PFSK-1 (cell line): ENCODE measurements at regions not wholly inside any gene's neighbourhood (a gene's known extent, or its start where the extent isn't known, plus 50 kb on each side); places are given as distances from the start of the nearest gene placed in this dataset.

ENCODE experiments used
- POLR2AphosphoS5 ChIP-seq: IDR thresholded peaks from 2 replicates; pipeline ENCODE4 v1.6.1; 2012; ENCODE audit warnings: low read depth, mild to moderate bottlenecking, control low read depth, low read length, moderate library complexity
- SIN3A ChIP-seq: IDR thresholded peaks from 2 replicates; pipeline ENCODE4 v1.6.1; 2012; ENCODE audit warnings: mild to moderate bottlenecking, low read length, moderate library complexity, borderline replicate concordance; ENCODE audit not compliant: insufficient read depth
- TAF1 ChIP-seq: IDR thresholded peaks from 2 replicates; pipeline ENCODE4 v1.6.1; 2012; ENCODE audit warnings: low read length, control low read depth, borderline replicate concordance; ENCODE audit not compliant: insufficient read depth
- TF ChIP-seq, protein P1 (sequence below), 2 experiments: IDR thresholded peaks; 2 replicates each; pipeline versions ENCODE4 v1.6.1 to v1.8.0; 2011 to 2012; ENCODE audit warnings: low read depth in 2 of 2, low read length in 2 of 2, control low read depth in 1 of 2, inconsistent platforms in 1 of 2, mild to moderate bottlenecking in 1 of 2, moderate library complexity in 1 of 2; ENCODE audit not compliant: insufficient read depth in 1 of 2

DNA sequence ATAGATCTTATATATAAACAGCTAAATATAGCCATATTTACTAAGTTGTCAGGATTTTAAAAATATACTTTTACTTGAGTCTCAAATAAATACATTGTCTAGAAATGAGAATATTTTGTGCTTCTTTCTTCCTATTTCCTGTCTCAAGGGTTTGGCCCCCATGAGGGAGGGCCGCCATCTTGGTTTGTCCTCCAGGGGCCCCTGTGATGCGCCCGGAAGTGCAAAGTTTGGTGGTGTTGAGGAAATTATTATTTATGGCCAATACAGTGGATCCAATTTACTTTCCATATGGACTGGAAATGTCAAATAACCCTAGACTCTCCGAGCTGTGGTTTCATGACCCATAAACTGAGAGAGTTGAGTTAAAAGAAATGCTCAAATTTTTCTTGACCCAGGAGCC lies 104.7 kb upstream of the OTOS start:
- TF ChIP-seq POLR2AphosphoS5, result no peak
- no peak for TF ChIP-seq TAF1
- TF ChIP-seq SIN3A, result no peak
- TF ChIP-seq, protein P1, sequence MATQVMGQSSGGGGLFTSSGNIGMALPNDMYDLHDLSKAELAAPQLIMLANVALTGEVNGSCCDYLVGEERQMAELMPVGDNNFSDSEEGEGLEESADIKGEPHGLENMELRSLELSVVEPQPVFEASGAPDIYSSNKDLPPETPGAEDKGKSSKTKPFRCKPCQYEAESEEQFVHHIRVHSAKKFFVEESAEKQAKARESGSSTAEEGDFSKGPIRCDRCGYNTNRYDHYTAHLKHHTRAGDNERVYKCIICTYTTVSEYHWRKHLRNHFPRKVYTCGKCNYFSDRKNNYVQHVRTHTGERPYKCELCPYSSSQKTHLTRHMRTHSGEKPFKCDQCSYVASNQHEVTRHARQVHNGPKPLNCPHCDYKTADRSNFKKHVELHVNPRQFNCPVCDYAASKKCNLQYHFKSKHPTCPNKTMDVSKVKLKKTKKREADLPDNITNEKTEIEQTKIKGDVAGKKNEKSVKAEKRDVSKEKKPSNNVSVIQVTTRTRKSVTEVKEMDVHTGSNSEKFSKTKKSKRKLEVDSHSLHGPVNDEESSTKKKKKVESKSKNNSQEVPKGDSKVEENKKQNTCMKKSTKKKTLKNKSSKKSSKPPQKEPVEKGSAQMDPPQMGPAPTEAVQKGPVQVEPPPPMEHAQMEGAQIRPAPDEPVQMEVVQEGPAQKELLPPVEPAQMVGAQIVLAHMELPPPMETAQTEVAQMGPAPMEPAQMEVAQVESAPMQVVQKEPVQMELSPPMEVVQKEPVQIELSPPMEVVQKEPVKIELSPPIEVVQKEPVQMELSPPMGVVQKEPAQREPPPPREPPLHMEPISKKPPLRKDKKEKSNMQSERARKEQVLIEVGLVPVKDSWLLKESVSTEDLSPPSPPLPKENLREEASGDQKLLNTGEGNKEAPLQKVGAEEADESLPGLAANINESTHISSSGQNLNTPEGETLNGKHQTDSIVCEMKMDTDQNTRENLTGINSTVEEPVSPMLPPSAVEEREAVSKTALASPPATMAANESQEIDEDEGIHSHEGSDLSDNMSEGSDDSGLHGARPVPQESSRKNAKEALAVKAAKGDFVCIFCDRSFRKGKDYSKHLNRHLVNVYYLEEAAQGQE (IDR thresholded peaks at IDR 0.05; ENCODE audit: insufficient read depth in 1 of 2, low read depth in 2 of 2, low read length in 2 of 2), result no peak
